HG02623 (cell line): ENCODE measurements at regions not wholly inside any gene's neighbourhood (a gene's known extent, or its start where the extent isn't known, plus 50 kb on each side); places are given as distances from the start of the nearest gene placed in this dataset.

Experiments
- ATAC-seq: cut with Tn5 transposase; IDR thresholded peaks from one replicate; pipeline ENCODE4 v1.9.1; 2021; ENCODE audit warnings: moderate library complexity; ENCODE audit not compliant: unreplicated experiment

DNA sequence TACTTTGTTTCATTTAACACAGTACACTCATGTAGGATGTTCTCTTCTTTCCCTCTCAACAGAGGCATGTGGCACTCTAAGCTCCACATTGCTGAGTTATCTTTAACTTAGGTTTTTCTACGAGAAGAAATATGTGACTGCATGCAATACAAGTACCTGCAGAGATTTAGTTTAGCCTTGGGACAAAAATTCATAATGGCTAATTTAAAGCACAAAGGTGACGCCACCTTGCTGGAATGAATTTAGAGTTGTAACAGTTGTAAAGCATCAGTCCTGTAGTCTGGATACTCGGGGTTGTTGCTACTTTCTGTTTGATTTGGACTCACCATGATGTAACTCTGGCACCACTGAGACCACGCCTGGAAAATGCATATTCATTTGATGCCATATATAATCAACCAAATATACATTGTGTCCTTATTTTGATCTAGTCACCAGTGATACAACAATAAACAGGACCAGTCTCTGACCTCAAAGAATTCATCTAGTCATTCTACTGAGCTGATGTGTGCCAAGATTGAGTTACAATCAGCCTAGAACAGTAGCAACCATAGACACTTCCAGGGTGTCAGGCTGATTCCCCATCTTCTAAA lies 451.0 kb upstream of the ZFP42 start:
- no peak for ATAC-seq

DNA sequence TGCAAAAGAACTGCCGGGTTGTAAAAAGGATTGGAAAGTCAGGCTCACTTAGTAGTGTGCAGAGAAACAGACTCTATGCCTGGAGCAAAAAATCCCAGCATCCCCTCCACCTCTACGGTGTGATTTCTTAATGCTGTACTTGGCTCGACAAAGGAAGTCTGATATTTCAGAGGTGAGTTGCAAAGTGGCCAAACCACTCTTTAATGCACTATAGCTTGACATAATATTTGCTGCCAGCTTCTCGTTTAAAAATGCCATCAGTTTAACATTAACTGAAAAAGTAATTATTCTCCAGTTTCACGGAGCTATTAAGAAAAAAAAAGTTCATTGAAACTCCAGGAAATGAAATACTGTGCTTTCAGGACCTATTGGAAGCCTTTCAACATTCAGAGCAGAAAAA lies 448.3 kb upstream of the ZFP42 start:
- no peak for ATAC-seq

GRCh38 chr4:187550256-187550950 lies 445.2 kb upstream of the ZFP42 start:
- no peak for ATAC-seq

DNA sequence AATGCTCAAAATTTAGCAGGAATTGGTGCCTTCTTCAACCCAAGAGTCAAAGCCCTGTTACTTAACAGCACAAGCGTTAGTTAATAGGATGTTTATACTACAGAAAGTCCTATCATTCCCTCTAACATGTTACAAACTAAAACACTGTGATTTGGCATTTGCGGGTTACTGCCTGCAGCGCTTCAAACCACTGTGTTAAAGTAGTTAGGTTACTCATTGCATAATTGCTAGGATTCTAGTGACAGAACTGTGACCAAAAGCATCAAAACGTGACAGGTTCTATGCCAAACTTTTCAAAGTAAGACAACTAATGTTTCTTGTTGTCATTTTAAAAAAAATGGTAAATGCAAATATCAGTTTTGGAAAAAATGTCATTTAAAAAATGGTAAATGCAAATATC lies 442.8 kb upstream of the ZFP42 start:
- ATAC-seq = no peak

DNA sequence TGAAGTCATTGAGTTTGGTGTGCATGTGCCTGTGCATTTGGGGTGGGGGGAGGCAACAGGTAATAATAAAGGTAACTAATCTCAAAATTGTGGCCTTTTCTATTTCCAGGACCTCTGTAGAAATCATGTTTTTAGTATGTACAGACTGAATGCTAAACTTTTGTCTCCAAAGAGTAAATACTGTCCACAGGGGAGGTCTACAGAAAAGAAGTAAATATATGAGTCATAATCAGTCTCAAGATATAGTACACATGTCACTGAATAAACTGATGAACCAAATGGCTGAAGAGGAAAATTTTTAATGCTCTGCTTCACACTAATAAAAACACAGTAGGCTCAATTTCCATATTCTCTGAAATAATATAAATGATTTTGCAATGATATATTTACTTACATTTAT lies 440.4 kb upstream of the ZFP42 start:
- no peak for ATAC-seq

DNA sequence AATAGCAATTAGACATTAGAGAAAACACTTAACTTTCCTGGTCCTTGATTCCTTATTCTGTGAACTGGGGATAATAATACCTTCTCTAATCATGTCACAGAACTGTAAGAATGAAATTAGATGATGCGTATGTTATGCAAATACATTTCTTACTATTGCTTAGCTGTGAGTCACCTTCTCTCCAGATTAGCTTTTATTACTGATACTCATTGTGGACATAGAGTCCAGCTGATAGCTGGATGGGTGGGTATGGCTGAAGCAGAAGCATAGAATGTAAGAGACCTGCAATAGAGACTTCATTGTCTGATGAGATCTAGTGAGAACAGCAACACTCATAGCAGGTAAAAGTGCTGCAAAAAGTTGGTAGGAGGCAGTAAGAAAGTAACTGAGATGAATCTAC lies 437.2 kb upstream of the ZFP42 start:
- ATAC-seq = no peak

DNA sequence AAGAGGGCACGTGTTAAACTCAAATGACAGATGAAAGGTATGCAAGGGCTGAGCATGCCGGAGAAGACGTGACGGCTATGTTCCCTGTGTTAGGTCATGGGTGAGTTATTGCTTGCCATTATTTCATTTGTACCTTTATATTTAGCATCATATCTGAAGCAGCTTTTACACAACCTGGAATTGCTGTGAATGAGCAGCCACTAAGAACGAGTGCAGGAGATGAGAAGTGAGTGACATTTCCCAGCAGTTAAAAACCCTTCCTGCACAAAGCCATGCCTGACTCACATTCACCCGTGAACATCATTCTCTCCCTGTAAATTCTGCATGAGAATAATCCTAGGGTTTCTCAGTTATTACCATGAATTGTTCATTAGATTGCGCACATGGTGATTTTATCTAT lies 433.2 kb upstream of the ZFP42 start:
- no peak for ATAC-seq

- ATAC-seq = no peak
Observed at GRCh38 chr4:187565416-187565815, 430.2 kb upstream of the ZFP42 start.

GRCh38 chr4:187569871-187570270 lies 425.7 kb upstream of the ZFP42 start:
- no peak for ATAC-seq

DNA sequence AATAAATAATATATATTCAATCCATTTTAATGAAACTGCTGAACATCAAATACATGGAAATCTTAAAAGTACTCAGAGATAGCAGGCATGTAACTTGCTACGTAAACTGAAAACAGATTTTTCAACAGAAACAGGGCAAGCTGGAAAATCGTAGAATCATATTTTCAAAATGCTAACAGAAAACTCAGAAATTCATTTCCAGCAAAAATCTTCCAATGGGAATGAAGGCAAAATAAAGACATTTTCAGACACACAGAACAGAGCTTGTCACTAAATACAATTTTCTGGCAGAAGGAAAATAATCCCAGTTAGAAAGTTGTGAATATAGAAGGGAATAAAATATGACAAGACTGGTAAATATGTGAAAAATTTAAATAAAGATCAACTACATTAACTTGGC lies 419.9 kb upstream of the ZFP42 start:
- ATAC-seq = no peak

DNA sequence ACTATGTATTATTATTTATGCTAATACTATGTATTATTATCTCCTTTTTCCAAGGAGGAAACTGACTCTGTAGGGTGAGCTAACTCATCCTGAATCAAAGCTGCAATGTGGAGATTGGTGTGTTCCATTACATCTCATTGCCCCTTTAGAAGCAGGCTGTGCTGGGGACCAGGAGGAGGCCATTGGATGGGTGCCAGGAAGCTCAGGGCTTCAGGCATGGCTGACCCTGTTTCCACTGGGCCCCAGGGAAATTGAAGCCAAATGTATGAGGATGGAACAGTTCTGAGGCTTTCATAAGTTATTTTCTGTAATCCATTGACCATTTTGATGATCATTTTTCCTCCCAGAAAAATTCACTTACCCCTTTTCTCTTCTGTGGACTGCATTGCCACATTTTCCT lies 418.8 kb upstream of the ZFP42 start:
- ATAC-seq = no peak

GRCh38 chr4:187577941-187578480 lies 417.6 kb upstream of the ZFP42 start:
- no peak for ATAC-seq

DNA sequence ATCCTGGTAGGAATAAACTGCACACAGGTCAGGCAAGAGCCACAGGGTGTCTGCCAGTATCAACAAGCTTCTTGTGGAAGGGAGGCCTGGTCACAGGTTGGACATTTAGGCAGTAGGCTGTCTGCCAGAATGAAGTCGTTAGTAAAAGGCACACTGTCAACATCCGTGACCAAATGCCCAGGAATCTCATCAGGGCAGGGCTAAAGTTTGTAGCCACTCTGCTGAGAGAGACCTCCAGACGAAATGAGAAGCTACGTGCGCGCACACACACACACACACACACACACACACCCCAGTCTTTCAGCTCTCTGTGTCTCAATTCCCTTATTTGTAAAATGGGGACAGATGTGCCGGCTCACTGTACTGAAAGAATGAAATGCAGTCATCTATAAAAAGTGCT lies 408.7 kb upstream of the ZFP42 start:
- no peak for ATAC-seq

GRCh38 chr4:187598196-187598595 lies 397.4 kb upstream of the ZFP42 start:
- ATAC-seq = no peak

- ATAC-seq = no peak
Observed at GRCh38 chr4:187602339-187603092, 393.1 kb upstream of the ZFP42 start.

DNA sequence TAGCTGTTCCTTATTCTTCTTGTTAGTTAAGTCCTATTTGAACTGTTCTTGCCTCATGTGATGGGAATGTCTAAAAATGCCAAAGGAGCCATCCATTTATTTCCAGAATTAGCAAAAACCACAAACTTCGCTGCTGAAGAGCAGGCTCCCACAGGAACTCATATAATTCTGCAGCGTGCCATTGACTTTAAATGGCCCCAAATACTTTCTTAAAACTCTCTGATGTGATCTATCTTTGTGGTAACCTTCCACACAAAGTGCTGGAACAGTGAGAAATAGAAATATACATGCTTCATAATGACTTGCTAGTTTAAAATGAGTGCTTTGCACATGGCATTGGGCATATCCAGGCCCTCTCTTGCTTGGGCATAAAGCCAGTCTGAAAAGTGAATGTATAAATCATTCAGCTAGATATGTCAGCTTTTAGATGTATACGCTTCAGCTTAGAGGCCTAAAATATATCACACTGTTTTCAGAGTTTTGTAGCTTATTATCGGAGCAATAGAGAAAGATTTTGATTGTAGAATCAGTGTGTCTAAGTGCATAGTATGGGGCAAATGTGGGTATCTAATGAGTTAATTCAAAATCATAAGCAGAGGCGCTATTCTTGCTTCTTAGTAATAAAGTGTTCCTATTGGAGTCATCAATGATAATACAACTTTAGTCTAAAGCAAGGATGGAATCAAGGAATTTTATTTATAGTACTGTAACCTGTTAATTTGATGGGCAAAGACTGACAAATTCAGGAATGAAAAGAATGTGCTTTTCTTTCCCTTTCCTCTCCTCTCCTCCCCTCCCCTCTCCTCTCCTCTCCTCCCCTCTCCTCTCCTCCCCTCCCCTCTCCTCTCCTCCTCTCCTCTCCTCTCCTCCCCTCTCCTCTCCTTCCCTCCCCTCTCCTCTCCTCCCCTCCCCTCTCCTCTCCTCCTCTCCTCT lies 392.2 kb upstream of the ZFP42 start:
- ATAC-seq = no peak

DNA sequence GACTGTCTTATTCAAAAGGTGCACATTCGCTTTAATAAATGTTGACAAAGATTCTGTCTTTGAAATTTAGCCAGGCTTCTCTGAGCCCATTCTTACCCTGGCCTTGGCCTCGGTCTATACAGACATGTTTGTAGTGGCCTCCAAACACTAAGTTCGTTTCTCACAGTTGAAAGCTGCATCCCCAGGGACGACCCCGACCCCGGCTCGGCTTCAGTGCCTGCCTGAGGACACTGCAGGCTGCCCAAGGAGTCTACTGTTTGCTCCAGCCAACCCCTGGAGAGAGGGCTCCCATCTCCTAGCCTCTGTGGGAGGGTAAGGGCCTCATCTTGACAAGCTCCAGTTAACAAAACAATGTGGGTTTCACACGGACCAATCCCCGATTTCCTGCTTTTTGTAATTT lies 390.6 kb upstream of the ZFP42 start:
- ATAC-seq = no peak

- ATAC-seq = no peak
Observed at GRCh38 chr4:187606581-187606980, 389.0 kb upstream of the ZFP42 start.

- no peak for ATAC-seq
Observed at GRCh38 chr4:187608001-187608421, 387.6 kb upstream of the ZFP42 start.

DNA sequence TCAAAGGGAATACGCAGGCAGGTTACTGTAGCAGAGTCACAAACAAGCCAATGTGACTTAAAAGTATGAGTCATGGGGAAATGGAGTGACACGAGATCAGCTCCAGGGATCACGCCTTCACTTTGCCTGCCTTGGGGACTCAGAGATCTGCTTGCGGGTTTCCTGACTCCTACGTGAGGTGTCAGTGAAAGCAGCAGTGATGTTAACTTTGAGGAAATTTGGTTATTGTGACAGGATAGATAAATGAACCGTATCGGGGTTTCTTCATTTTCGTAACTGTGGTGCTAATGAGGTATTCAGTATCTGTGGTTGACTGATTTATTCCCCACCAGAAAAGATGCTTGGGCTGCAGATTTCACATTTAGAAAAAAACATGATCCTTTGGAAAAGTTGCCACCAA lies 383.3 kb upstream of the ZFP42 start:
- ATAC-seq = no peak
